Putamen (tissue), 1 donor: ENCODE measurements at regions not wholly inside any gene's neighbourhood (a gene's known extent, or its start where the extent isn't known, plus 50 kb on each side); places are given as distances from the start of the nearest gene placed in this dataset.

Experiments
- DNase-seq: peaks from one replicate; pipeline ENCODE4 v3.0.0-alpha.2; 2016; ENCODE audit warnings: low spot score

DNA sequence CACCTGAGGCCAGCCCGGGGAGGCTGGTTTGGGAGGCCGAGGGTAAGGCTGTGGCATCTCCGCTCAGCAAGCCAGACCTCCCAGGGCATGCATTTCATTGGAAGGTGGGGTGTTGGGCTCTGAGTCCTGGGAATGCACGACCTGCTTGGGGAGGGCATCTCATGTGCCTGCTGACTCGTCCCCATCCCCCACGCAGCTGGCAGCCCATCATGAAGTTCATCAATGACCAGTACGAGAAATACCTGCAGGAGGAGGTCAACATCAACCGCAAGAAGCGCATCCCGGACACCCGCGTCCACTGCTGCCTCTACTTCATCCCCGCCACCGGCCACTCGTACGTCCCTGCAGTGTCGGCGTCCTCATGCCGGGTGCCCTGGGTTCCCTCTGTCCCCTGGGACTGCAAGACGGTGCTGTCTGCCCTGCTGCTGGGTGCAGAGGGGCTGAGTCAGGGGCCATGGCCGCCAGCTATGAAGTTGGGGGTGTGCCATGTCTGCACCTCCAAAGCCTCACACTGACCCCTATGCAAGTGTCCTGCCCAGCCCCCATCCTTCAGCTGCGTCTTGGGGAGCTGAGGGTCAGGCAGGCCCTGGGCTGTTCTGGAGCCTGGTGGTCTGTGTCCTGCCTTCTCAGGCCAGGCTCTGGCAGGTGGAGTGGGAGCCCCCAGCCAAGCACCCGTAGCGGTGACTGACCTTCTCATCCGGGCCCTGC is 347.9 kb downstream of the SEC14L1 start:
- no peak for DNase-seq

DNA sequence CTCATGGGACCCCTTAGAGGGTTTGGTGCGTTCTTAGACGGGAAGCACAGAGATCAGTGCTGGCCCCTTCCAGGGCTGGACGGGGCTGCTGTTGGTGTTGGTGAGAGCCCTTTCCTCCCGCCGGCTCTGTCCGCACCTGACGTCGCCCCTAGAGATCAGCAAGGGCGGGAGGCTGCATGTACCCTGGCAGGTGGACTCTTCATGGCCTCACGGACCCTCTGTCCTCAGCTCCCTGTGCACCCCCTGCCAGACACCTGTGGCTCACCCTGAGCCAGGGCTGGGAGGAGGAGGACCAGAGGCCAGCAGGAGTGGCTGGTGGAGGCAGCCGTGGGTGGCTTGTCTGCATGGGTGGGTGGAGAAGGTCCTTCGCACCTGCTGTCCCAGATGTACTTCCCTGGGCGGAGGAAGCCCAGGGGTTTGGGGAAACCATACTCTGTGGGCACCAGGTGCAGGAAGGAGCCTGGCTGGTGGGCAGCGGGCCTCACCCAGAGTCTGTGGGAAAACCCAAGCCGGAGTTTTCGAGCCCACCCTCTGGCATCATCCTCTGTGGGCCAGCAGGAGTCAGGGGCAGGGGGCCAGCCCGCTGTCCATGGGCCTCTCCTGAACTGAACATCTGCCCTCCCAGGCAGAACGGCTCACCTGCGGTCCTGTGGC is 348.6 kb downstream of the SEC14L1 start:
- DNase-seq: no peak

DNA sequence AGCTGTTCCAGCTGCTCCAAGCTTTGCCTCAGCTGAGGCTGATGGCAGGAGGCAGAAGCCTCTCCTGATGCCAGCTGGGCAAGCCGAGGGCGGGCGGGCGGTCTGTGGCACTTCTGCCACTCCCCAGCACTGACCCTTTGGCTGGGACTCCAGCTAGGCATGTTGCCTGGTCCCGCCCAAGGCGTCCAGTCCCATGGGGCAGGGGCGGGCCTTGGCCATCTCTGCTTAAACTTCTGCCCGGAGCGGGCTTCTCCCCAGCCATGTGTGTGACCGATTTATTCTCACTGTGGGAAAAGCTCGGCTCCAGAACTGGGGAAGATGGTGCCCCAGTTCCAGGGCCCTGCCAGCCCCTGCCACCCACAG is 349.1 kb downstream of the SEC14L1 start:
- peak; percentile 72 for DNase-seq

DNA sequence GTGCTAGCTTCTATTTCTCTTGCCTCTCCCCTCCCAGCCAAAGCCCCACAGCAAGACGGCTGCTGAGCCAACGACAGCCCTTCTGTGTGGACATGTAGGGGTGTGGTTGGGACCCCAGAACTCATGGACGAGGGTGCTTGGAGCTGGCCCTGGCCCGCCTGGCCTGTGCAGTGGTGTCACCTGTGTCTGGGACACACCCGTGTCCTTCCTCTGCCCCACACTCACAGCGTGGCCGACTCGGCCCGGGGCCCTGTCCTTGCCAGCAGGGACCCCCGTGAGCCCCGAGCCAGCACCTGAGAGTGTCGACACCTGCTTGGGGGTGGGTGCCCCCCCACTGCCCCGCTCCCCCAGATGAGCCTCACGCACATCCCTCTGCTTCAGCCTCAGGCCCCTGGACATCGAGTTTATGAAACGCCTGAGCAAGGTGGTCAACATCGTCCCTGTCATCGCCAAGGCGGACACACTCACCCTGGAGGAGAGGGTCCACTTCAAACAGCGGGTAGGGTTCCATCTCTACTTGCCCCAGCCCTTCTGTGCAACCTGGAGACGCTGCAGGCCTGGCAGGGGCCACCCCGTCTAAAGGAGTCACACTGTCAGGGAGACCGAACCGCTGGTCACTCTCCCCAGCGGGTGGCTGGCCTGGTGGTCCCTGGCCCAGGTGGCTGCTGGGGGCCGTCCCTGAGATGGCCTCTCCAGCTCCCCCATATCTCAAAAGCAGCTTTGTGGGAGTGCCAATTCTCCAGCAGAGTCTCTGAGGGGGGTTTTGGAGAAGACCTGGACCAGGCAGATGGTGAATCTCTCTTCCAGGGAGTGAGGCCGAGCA is 349.8 kb downstream of the SEC14L1 start:
- no peak for DNase-seq

DNA sequence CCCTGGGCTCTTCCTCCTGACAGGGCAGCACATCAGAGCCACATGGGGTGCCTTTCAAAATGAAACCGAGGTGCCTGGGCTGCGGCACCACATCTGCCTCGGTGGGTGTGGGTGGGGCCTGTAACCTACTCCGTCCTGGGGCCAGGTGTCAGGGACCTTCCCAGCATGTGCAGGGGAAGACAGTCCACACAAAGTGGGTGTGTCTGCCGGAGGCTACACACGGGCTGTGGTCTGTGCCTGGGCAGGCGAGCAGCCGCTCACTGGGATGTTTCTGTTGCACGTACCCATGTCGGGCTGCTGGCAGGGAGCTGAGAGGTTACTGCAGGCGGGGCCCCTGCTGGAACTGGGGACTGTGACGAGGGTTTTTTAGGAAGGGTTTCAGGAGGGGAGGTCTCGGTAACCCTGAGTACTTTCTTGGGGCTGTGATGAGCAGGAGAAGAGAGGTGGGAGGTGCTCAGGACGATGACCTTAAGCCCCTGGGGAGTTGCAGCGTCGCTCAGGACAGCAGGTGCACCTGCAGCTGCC is 351.2 kb downstream of the SEC14L1 start:
- no peak for DNase-seq

DNA sequence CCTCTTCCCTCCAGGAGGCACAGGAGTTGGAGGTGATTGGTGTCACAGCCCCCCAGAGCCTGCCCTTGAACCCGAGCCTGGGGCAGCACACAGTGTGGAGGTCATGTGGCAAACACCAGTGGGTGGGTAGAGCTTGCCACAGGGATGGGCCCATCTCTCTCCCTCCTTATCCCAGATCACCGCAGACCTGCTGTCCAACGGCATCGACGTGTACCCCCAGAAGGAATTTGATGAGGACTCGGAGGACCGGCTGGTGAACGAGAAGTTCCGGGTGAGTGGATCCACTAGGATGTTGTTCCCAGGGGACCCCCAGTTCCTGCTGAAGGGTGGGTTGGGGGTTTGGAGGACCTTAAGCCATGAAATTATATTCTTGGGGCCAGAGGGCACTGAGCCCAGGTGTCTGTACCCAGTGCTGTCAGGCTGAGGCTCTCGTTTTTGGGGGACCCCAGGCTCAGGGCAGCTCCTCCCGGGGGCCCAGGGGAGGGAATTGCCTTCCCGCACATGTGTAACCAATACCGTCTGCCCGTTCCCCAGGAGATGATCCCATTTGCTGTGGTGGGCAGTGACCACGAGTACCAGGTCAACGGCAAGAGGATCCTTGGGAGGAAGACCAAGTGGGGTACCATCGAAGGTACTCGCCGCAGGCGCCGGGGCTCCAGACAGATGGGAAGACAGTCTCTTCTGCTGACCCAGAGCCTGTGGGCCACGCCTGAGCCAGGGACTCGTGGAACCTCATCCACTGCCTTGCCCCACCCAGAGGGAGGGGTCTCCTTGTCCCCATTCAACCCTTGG is 351.9 kb downstream of the SEC14L1 start:
- DNase-seq: no peak

DNA sequence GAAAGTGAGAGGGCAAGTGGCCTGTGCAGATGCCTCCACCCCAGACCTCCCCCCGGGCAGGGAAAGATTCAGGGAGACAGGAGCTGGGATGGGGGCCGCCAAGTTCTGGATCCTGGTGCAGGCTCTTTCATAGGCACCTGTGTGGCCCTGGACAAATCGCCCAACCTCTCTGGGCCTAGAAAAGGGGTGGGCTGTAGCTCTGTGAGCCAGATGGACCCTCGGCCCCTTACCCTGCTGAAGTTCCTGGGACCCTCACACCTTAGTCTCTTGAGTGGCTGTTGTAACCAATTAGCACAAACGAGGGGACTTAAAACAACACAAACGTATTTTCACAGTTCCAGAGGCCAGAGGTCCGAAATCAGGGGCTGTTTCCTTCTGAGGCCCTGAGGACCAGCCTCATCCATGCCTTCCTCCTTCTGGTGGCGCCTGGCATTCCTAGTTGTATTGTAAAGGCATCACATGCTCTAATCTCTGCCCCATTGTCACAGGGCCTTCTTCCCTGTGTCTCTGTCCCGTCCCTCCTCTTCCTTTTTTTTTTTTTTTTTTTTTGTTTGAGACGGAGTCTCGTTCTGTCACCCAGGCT is 352.6 kb downstream of the SEC14L1 start:
- no peak for DNase-seq

DNA sequence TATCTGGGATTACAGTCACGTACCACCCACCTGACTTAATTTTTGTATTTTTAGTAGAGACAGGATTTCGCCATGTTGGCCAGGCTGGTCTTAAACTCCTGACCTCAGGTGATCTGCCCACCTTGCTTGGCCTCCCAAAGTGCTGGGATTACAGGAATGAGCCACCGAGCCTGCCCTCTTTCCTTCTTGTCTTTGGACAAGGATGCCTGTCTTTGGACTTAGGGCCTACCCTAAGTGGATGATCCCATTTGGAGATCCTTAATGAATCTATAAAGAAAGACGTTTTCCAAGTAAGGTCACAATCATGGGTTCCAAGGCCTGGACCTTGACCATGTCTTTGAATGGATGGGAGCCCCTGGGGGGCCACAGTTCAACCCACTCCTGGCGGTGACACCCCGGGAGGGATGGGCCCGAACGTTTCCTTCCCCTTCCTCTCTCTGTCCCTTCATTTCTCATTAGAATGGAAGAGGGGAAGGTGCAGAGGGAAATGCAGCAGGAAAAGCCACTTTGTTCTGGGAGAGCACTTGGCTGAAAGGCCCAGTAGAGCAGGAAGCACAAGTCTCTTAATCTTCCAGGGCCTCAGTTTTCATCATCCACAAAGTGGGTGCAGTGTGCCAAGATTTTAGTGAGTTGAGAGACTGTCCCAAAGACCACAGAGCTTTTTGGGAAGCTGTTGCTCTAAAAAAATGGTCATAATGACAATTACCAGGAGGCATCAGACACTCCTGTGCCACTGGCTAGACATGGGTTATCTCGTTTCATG is 353.3 kb downstream of the SEC14L1 start:
- no peak for DNase-seq

DNA sequence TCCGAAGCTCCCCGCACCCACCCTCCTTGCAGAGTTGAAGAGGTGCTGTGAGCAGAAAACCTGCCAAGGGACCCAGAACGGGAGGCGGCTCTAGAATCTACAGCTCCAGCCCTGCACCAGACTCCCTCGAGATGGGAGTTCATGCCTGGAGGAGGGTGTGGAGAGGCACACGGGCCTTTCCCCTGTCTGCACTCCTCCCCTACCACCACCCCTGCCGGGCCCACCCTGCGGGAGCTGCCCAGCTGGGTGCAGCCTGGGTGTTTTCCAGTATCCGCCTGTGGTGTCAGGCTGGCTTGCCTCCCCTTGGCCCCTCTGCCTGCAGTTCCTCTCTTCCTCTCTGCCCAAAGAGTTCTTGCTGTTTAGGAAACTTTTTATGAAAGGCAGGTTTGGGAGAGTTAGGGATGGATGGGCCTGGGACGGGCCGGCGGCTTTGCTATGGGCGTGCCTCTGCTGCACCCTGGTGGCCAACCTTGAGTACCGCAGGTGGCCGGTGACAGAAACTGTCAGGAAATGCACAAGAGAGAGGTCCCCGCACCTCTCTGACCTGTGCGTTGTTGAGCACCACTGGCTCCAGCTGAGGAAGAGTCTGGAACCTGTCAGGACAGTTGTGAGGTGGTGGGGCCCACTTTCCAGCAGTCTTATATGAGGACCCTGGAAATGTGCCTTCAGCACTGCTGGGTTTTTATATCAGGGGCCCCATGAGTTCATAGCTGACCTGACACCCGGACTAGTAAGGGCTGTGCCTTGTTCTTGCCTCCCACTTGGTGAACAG is 354.1 kb downstream of the SEC14L1 start:
- peak; percentile 60 for DNase-seq

DNA sequence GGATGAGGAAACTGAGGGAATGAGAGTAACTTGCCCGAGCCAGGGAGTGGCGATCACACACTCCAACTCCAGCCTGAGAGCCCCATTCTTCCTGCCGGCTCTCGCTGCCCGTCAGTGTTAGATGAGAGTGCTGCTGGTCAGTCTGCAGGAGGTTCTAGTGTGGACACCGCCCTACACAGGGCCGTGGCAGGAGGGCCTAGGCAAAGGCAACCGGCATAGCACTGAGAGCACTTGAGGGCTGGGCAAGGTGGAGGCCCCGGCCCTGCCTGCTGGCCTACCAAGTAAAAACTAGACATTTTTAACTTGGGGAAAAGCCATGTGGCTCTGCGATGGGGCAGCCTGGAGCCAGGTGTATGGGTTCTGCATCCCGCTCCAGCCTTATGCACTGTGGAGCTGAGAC is 354.8 kb downstream of the SEC14L1 start:
- DNase-seq: no peak

DNA sequence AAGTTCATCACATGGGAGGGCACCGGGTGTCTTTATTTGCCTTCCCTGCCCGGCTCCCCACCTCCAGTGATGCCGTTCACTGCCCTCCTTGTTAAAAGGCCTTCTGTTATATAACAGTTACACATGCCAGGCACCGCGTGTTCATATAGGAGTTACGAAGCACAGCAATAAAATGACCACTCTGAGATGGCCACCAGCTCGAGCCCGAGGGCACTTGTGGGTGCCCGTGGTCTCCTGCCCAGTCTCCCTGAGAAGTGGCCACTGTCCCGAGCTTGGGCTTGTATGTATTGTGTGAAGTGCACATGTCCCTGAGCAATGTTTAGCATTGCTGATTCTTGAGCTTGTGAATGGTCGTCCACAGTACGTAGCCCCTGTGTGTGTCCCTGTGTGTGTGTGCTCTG is 355.6 kb downstream of the SEC14L1 start:
- DNase-seq: no peak

DNA sequence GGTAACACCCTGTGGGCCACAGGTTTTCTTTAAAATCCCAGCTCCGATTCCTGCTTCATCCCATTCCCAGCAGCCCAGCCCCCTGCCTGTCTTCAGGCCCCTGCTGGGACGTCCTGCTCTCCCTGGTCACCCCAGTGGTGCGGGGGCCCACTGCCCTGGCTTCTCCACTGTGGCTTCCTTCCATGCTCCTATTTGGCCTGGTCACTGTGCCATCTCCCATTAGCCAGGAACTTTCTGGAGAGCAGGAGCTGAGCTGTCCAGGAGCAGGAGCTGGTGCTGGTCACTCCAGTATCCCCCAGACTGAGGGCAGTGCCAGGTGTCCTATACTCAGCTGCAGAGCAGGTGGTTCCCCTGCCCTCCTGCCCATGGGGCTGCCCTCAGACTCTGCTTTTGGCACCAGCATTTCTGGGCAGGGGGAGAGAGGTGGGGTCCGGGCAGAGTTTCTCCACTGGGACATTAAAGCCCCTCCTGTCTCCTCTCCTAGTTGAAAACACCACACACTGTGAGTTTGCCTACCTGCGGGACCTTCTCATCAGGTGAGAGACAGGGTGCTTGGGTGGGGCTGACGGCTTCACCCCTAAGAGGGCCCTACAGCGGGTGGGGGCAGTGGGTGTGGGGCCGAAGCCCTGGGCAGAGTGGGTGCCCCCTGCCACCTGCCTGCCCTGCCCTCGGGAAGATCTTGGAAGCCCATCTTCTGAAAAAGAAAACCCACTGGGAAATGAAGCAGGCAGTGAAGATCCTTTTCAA is 356.2 kb downstream of the SEC14L1 start:
- no peak for DNase-seq

DNA sequence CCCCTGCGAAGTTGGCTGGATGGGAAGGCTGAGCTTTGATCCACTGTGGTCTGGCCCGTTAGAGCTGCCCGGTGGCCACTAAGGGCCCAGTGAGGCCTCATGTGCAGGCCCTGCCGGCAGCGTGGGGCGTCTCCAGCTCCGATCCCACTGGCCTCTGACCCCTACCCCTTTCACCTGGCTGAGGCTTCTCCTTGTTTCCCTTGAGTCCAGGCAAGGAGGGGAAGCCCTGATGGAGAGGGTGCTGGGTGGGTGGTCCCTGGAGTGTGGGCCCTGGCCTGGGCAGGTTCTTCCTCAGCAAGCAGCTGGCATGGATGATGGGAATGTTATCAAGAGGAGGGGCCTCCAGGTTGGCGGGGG is 356.8 kb downstream of the SEC14L1 start:
- DNase-seq: no peak

DNA sequence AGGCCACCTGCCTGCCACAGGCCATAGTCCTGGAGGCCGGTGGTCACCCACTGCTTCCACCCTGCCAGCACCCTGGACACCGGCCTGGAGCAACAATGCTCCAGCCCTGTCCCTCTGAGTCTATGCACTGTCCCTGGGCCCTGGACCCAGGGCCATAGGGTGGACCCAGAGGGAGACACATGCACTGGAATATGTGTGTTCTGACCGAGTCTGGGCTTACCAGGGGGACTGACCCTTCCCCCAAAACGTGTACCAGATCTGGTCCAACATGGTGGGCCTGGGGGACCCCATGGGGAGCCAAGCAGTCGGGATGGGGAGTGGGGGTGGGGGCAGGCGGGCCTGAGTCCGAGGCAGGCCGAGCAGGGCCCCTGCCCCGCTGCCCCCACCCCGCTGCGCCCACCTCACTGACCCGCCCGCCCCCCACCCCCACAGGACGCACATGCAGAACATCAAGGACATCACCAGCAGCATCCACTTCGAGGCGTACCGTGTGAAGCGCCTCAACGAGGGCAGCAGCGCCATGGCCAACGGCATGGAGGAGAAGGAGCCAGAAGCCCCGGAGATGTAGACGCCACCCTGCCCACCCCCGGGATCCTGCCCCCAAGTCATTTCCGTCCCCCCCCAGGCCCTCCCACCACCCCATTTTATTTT is 357.4 kb downstream of the SEC14L1 start:
- no peak for DNase-seq

DNA sequence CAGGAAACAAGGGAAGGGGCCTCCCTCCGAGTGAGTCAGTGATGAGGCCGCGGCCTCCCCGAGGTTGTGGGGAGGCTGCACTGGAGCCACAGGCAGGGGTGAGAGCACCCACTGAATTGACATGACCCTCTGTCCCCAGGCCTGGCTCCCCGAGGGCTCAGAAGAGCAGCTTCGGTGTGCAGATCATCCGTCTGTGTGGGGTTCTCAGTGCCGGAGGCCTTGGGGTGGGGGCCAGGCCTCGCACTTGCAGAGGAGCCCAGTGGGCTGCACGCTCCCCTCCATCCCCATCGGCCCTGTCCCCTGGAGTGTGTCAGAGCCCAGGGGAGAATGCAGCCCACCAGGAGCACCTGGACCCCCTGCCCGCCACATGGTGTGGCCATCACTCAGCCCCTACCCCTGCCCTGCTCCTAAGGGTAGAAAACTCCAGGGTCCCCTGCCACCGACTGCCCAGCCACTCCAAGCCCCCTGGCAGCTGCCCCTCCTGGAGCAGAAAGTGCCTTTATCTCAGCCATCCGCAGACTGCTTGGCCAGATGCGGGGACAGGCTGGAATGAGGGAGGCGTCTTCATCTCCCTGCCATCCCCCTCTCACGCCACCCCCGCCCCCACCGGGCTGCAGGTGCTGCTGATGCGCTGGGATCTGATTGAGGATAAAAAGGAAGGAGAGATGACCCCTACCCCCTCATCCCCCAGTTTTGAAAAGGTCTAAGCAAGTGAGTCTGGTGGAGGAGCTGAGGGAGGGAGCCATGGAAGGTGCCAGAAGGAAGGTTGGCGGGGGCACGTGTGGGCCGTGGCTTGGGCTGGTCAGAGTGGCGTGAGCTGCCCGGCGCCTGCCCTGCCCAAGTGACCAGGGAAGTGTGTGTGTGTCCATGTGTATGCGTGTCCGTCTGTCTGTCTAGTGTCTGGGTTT is 358.3 kb downstream of the SEC14L1 start:
- DNase-seq: no peak

DNA sequence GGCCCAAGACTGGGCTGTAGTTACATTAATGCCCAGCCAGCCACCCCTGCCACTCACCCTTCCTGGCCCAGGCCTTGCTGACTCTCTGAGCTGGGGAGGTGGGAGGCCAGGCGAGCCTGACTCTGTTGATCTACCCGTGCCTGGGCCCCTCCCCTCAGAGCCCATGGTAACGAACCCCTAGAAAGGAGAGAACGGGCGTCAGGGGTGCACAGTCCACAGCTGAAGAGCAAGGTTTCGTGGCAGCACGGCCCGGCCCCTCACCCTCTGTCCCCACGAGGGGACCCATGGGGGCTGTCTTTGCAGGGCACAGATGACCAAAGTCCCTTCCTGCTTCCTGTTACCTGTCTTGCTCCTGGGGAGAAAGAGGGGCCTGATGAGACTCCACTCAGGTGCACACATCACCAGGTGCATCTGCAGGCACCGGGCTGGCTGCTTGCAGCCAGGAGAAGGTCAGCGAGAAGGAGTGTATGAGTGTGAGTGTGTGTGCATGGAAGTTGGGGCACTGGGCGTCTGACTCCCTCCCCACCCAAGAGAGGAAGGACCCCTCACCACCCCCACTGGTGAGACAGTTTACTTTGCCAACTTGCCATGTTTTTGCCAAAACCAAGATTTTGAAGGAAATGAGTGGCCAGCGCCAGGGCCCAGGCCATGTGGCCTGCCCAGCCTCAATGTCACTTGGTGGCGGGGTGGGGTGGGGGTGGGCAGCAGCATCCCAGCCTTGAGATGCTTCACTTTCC is 359.1 kb downstream of the SEC14L1 start:
- no peak for DNase-seq

DNA sequence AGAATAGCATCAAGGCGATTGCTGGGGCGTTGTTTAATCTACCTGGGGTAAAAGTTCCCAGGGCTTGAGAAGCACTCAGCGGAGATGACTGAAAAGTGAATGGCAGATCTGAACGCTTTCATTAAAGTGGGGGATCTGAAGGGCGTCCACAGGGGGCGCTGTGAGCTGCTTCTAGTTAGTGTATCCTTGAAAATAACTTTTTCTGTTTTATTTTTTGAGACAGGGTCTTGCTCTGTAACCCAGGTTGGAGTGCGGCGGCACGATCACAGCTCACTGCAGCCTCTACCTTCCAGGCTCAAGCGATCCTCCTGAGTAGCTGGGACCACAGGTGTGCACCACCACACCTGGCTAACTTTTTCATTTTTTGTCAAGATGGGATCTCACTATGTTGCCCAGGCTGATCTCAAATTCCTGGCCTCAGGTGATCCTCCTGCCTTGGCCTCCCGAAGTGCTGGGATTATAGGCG is 360.4 kb downstream of the SEC14L1 start:
- no peak for DNase-seq
